NB4 (cell line): ENCODE measurements at regions not wholly inside any gene's neighbourhood (a gene's known extent, or its start where the extent isn't known, plus 50 kb on each side); places are given as distances from the start of the nearest gene placed in this dataset.

Experiments used
- CTCF ChIP-seq: IDR thresholded peaks from one replicate; pipeline ENCODE4 v1.5.1; 2012; ENCODE audit warnings: low read depth, low read length
- POLR2A ChIP-seq: IDR thresholded peaks from 2 replicates; pipeline ENCODE4 v1.6.1; 2011; ENCODE audit warnings: mild to moderate bottlenecking; ENCODE audit not compliant: insufficient read length; ENCODE audit errors: extremely low read depth

DNA sequence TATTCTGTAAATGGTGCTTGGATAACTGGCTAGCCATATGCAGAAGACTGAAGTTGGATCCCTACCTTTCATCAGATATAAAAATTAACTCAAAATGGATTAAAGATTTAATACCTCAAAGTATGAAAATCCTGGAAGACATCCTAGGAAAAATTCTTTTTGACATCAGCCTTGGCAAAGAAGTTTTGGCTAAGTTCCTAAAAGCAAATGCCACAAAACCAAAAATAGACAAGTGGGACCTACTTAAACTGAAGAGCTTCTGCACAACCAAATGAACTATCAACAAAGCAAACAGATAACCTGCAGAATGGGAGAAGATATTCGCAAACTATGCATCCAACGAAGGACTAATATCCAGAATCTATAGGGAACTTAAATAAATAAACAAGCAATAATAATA lies 60.3 kb upstream of the RIPPLY2 start:
- TF ChIP-seq POLR2A (no peak), CTCF (no peak)
